T-helper 17 cell (primary cell): ENCODE measurements at regions not wholly inside any gene's neighbourhood (a gene's known extent, or its start where the extent isn't known, plus 50 kb on each side); places are given as distances from the start of the nearest gene placed in this dataset.

ENCODE experiments used
- ATAC-seq: fragments of 150-1000 bp; cut with Tn5 transposase; 2 replicates; pipeline ENCODE4 v1.10.0; 2021; ENCODE audit warnings: mild to moderate bottlenecking, moderate library complexity
- DNase-seq, 3 donors: peaks; one replicate each; pipeline versions ENCODE4 v3.0.0 to v3.0.0-alpha.2; 2020 to 2021
- H3K9me3 ChIP-seq: one replicate; pipeline ENCODE4 v1.7.0; 2013; ENCODE audit warnings: low read length, mild to moderate bottlenecking; ENCODE audit not compliant: control insufficient read depth, poor library complexity, severe bottlenecking
- H3K27ac Mint-ChIP-seq: one replicate; pipeline ENCODE4 v1.8.0; 2022; ENCODE audit warnings: mild to moderate bottlenecking, moderate library complexity, mixed read lengths
- H3K27me3 Mint-ChIP-seq: one replicate; pipeline ENCODE4 v1.8.0; 2022; ENCODE audit warnings: mixed read lengths
- H3K36me3 Mint-ChIP-seq: one replicate; pipeline ENCODE4 v1.8.0; 2022; ENCODE audit warnings: low read depth, mixed read lengths
- H3K4me1 Mint-ChIP-seq: one replicate; pipeline ENCODE4 v1.8.0; 2022; ENCODE audit warnings: mild to moderate bottlenecking, mixed read lengths
- H3K4me3 Mint-ChIP-seq: one replicate; pipeline ENCODE4 v1.8.0; 2022; ENCODE audit warnings: mild to moderate bottlenecking, moderate library complexity, mixed read lengths

GRCh38 chr2:237269138-237269875 lies 144.7 kb downstream of the COL6A3 start:
- no peaks in the 10 kb centered on the region for H3K9me3 ChIP-seq
- DNase-seq: no peak
- Mint-ChIP-seq H3K36me3 (peaks cover 6% of the 10 kb centered on the region), H3K27ac (no peak overlapping the region), H3K4me3 (no peak overlapping the region), H3K27me3 (peaks cover 46% of the 10 kb centered on the region), H3K4me1 (no peaks in the 10 kb centered on the region)
- no peak for ATAC-seq

- no peak overlapping the region for H3K27ac Mint-ChIP-seq
Measured at GRCh38 chr2:237270520-237270919, 143.4 kb downstream of the COL6A3 start.

GRCh38 chr2:237271698-237272652 lies 142.0 kb downstream of the COL6A3 start:
- ATAC-seq (no peak), DNase-seq (no peak)
- Mint-ChIP-seq H3K36me3 (peaks cover 6% of the 10 kb centered on the region), H3K27ac (no peak overlapping the region), H3K4me3 (no peak overlapping the region), H3K4me1 (no peaks in the 10 kb centered on the region), H3K27me3 (peaks cover 50% of the 10 kb centered on the region)
- H3K9me3 ChIP-seq: no peaks in the 10 kb centered on the region

More at GRCh38 chr2:237270520-237270919, 143.4 kb downstream of the COL6A3 start:
- no peaks in the 10 kb centered on the region for H3K9me3 ChIP-seq
- Mint-ChIP-seq H3K4me3 (no peak overlapping the region), H3K4me1 (no peaks in the 10 kb centered on the region), H3K27me3 (peaks cover 39% of the 10 kb centered on the region), H3K36me3 (peaks cover 6% of the 10 kb centered on the region)
- ATAC-seq: no peak
- no peak for DNase-seq
